AG09309 (cell line): ENCODE measurements at regions not wholly inside any gene's neighbourhood (a gene's known extent, or its start where the extent isn't known, plus 50 kb on each side); places are given as distances from the start of the nearest gene placed in this dataset.

Experiments
- DNase-seq: peaks from one replicate; pipeline ENCODE4 v3.0.0-alpha.2; 2010; ENCODE audit warnings: low read depth
- H3K4me3 ChIP-seq: 2 replicates; pipeline ENCODE4 v1.5.1; 2011; ENCODE audit warnings: mild to moderate bottlenecking, low read depth, low read length, moderate library complexity; ENCODE audit not compliant: control insufficient read depth
- TF ChIP-seq, protein P1 (sequence below): IDR thresholded peaks from 2 replicates; pipeline ENCODE4 v1.5.1; 2011; ENCODE audit warnings: mild to moderate bottlenecking, low read depth, low read length, inconsistent platforms; ENCODE audit not compliant: insufficient read depth, control insufficient read depth; ENCODE audit errors: missing control alignments

DNA sequence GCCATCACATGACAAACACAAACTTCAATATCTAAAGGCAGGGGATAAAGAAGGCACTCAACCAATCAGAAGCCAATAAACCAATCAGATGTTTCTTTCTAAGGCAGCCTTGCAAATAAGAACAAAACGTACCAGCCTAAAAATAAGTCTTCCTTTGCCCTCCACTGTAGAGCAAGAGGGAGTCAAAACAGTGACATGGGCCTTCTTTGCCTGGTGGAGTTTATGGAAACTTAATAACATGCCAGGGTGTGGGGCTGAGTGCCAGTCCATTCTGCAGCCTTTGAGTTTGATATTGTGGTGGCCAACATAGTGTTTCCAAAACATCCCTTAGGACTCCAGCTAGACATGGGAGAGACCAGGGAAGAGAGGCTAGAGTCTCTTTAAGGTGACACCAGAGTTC, 126.1 kb upstream of the NECTIN1 start:
- H3K4me3 ChIP-seq, result no peak overlapping the region
- TF ChIP-seq, protein P1, sequence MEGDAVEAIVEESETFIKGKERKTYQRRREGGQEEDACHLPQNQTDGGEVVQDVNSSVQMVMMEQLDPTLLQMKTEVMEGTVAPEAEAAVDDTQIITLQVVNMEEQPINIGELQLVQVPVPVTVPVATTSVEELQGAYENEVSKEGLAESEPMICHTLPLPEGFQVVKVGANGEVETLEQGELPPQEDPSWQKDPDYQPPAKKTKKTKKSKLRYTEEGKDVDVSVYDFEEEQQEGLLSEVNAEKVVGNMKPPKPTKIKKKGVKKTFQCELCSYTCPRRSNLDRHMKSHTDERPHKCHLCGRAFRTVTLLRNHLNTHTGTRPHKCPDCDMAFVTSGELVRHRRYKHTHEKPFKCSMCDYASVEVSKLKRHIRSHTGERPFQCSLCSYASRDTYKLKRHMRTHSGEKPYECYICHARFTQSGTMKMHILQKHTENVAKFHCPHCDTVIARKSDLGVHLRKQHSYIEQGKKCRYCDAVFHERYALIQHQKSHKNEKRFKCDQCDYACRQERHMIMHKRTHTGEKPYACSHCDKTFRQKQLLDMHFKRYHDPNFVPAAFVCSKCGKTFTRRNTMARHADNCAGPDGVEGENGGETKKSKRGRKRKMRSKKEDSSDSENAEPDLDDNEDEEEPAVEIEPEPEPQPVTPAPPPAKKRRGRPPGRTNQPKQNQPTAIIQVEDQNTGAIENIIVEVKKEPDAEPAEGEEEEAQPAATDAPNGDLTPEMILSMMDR, result no peak
- no peak for DNase-seq

DNA sequence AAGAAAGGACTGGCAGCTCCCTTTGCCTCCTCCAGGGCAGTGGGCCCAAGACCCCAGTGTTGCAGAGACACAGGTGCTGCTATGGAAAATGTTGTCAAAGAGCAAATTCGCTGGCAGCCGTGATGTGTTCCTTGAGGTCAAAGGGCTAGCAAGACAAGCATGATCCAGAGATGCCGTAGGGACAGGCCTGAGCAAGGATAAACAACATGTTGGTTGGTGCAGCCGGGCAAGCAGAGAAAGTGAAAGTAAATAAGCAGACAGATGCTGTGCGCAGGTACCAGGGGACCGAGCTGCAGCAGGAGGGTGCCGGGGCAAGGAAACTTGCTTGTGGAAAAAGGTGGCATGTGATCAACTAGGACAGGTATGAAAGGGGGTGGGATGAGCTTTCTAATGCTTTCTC, 125.5 kb upstream of the NECTIN1 start:
- no peak for DNase-seq
- H3K4me3 ChIP-seq, result no peak overlapping the region
- TF ChIP-seq, protein P1, result no peak

DNA sequence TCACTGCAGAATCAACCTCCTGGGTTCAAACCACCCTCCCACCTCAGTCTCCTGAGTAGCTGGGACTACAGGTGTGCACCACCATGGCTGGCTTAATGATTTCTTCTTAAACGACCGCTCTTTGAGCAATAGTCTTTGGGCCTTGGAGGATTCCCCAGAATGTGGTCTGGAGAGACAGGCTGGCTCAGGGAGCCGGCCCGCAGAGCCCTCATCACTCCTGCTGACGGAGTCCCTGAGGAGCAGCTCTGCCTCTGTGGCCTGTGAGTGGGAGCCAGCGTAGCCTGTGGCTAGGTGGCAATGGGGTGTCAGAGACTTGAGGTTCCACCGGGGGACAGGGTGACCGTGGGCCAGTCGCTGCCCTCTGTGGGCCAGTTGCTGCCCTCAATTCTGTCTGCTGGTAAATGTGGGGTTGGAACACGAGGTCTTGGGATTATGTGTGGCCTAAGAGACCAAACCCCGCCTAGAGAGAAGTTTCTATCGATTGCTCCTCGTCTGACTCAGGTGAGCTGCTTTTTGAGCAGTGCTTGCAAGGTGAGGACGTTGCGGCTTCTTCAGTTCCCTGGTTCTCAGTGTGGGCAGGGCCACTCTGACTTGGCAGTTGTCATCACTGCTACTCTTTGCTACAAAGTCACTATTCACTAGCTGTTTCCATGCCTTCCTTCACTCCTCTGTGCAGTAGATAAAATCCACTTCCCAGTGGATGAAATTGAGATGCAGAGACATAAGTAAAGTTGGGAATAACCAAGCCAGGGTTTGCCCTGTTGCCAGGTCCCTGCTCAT, 124.8 kb upstream of the NECTIN1 start:
- H3K4me3 ChIP-seq, result no peak overlapping the region
- TF ChIP-seq, protein P1, result no peak
- DNase-seq, result no peak

DNA sequence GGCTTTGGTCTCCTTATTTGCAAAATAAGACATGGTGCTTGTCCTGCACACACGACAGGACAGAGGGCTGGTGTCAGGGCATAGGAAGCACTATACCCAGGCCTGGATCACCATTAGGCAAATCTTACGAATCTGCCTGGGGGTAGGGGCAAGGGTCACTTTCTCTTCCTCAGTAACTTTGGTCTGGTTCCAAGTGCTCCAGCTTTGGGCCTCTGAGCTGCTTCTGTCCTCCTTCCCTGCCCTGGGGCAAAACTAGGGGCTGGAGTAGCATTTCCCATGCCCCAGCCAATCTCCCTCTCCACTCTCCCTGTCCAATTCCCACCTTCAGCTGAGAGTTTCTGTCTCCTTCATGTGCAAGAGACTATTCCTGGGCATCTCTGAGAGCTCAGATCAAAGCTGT, 123.7 kb upstream of the NECTIN1 start:
- DNase-seq, result no peak
- TF ChIP-seq, protein P1, result no peak
- H3K4me3 ChIP-seq, result no peak overlapping the region

DNA sequence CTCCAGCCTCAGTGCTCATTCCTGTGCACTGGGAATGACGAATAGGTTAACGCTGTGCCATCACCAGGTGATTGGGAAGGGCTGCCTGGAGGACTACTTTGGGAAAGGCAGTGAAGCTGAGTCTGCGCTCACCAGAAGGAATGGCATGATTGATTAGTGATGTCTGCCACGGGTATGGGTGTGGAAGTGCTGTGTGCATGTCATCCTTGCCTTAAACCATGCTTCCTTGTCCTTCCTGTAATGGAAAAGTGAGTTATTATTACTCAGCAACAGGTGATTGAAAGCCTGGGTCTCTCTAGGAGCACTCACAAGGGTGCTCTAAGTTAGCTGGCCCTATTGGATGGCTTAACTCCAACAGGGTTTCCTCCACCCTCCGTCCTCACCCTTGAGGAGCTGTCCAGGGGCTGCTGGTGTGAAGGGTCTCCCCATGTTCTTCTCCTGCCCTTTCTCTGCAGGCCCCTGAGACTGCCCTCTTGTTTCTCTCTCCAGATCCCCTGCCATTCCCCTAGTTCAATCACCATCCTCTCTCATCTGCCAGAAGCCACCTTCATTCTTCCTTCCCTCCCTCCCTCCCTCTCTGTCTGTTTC, 121.9 kb upstream of the NECTIN1 start:
- H3K4me3 ChIP-seq, result no peak overlapping the region
- no peak for DNase-seq
- TF ChIP-seq, protein P1, result no peak

DNA sequence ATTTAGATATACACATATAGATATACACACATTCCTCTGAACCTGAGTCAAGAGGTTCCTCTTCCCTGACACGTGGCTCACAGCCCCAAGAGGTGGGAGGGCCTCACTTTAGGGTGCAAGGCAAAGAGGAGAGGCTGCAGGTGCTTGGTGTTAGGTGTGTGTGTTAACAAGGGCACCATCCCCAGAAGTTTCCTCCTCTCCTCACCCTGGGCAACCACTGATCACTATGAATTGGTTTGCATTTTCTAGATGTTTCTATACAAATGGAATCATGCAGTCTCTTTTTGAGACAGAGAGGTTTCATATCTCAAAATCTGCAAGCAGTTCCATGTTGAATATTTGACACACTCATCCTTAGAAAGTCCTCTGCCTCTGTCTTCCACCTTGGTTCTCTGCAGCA, 120.9 kb upstream of the NECTIN1 start:
- H3K4me3 ChIP-seq, result no peak overlapping the region
- TF ChIP-seq, protein P1, result no peak
- no peak for DNase-seq
